HL-60/S4 treated with phorbol 12-myristate 13-acetate at 8.2 ng/mL for 4 days and 3 days (cell line): ENCODE measurements at regions not wholly inside any gene's neighbourhood (a gene's known extent, or its start where the extent isn't known, plus 50 kb on each side); places are given as distances from the start of the nearest gene placed in this dataset.

Experiments used
- in situ Hi-C: fragments of 300-500 bp; cut with MboI; formaldehyde crosslinking; loops from 2 replicates; pipeline ENCODE4 v1.15.0; 2022; ENCODE audit warnings: low sequenced_read_pairs

GRCh38 chr3:106014971-106015370 lies 146.2 kb upstream of the CBLB start:
- in situ Hi-C loops = no loop called here

GRCh38 chr3:106018102-106018501 lies 149.3 kb upstream of the CBLB start:
- in situ Hi-C loops = no loop called here

- in situ Hi-C loops = no loop called here
These were observed 150.2 kb upstream of the CBLB start for GRCh38 chr3:106018929-106019550.

GRCh38 chr3:106022913-106023312 lies 154.1 kb upstream of the CBLB start:
- in situ Hi-C loops = no loop called here

- in situ Hi-C loops = no loop called here
These were observed 156.4 kb upstream of the CBLB start for GRCh38 chr3:106025151-106025722.

GRCh38 chr3:106029954-106030626 lies 161.3 kb upstream of the CBLB start:
- in situ Hi-C loops = no loop called here

- in situ Hi-C loops = no loop called here
These were observed 161.8 kb upstream of the CBLB start for GRCh38 chr3:106030627-106030963.

GRCh38 chr3:106032479-106032878 lies 163.7 kb upstream of the CBLB start:
- in situ Hi-C loops = no loop called here

- in situ Hi-C loops = no loop called here
These were observed 164.8 kb upstream of the CBLB start for GRCh38 chr3:106033654-106034053.

- in situ Hi-C loops = no loop called here
These were observed 165.5 kb upstream of the CBLB start for GRCh38 chr3:106034313-106034712.

GRCh38 chr3:106035619-106036018 lies 166.8 kb upstream of the CBLB start:
- in situ Hi-C loops = no loop called here

- in situ Hi-C loops = no loop called here
These were observed 167.9 kb upstream of the CBLB start for GRCh38 chr3:106036696-106037095.

GRCh38 chr3:106047221-106047620 lies 178.4 kb upstream of the CBLB start:
- in situ Hi-C loops = no loop called here

- in situ Hi-C loops = no loop called here
These were observed 180.2 kb upstream of the CBLB start for GRCh38 chr3:106048946-106049481.

- in situ Hi-C loops = no loop called here
These were observed 181.0 kb upstream of the CBLB start for GRCh38 chr3:106049821-106050220.

GRCh38 chr3:106056931-106057330 lies 188.1 kb upstream of the CBLB start:
- in situ Hi-C loops = no loop called here

- in situ Hi-C loops = no loop called here
These were observed 189.7 kb upstream of the CBLB start for GRCh38 chr3:106058475-106058874.

- in situ Hi-C loops = no loop called here
These were observed 191.2 kb upstream of the CBLB start for GRCh38 chr3:106059953-106060517.

GRCh38 chr3:106063909-106064308 lies 195.1 kb upstream of the CBLB start:
- in situ Hi-C loops = no loop called here

- in situ Hi-C loops = no loop called here
These were observed 197.0 kb upstream of the CBLB start for GRCh38 chr3:106065831-106066230.

- in situ Hi-C loops = no loop called here
These were observed 198.9 kb upstream of the CBLB start for GRCh38 chr3:106067711-106068110.

GRCh38 chr3:106068381-106068780 lies 199.6 kb upstream of the CBLB start:
- in situ Hi-C loops = no loop called here
